Thyroid gland (tissue), 4 donors: ENCODE measurements at regions not wholly inside any gene's neighbourhood (a gene's known extent, or its start where the extent isn't known, plus 50 kb on each side); places are given as distances from the start of the nearest gene placed in this dataset.

Experiments used
- DNase-seq, 2 donors: peaks; one replicate each; pipeline ENCODE4 v3.0.0-alpha.2; 2019
- H3K27ac ChIP-seq, 3 donors: fragments of 200-600 bp; sonication (generic); 1 replicate in 2 of 3; 2 replicates in 1 of 3; pipeline ENCODE4 v1.5.1; 2016 to 2019; ENCODE audit warnings: mild to moderate bottlenecking in 1 of 3, moderate library complexity in 1 of 3
- H3K27me3 ChIP-seq: fragments of 200-600 bp; sonication (generic); one replicate; pipeline ENCODE4 v1.5.1; 2019
- H3K36me3 ChIP-seq, 2 donors: fragments of 200-600 bp; sonication (generic); one replicate each; pipeline ENCODE4 v1.5.1; 2016 to 2019
- H3K4me1 ChIP-seq, 2 donors: fragments of 200-600 bp; sonication (generic); one replicate each; pipeline ENCODE4 v1.5.1; 2017 to 2019
- H3K4me3 ChIP-seq, 3 donors: fragments of 200-600 bp; sonication (generic); replicated peaks in 1 of 3; 1 replicate in 2 of 3; 2 replicates in 1 of 3; pipeline ENCODE4 v1.5.1; 2016; ENCODE audit warnings: mild to moderate bottlenecking in 1 of 3
- H3K9me3 ChIP-seq: fragments of 200-600 bp; sonication (generic); one replicate; pipeline ENCODE4 v1.5.1; 2017
- POLR2A ChIP-seq, 2 donors: fragments of 450-650 bp; IDR thresholded peaks; one replicate each; pipeline ENCODE4 v1.6.1; 2017; ENCODE audit warnings: antibody characterized with exemption in 2 of 2, mild to moderate bottlenecking in 2 of 2, moderate library complexity in 1 of 2
- WGBS, 2 donors: methylation state at CpG; one replicate each; pipeline ENCODE4 v1.1.5; 2017; 5-methylcytosine and 5-hydroxymethylcytosine counted together
- intact Hi-C: fragments of 100-400 bp; cut with DNase I; formaldehyde crosslinking; loops from one replicate; pipeline ENCODE4 v1.15.1; 2023
- TF ChIP-seq, protein P1 (sequence below), 6 experiments: fragments of 200-600 bp in 3 of 6; fragments of 450-650 bp in 3 of 6; sonication (generic) in 3 of 6; IDR thresholded peaks; one replicate each; pipeline ENCODE4 v1.5.1; 2016 to 2019; ENCODE audit warnings: antibody characterized with exemption in 6 of 6, mild to moderate bottlenecking in 2 of 6, inconsistent platforms in 1 of 6, moderate library complexity in 1 of 6

DNA sequence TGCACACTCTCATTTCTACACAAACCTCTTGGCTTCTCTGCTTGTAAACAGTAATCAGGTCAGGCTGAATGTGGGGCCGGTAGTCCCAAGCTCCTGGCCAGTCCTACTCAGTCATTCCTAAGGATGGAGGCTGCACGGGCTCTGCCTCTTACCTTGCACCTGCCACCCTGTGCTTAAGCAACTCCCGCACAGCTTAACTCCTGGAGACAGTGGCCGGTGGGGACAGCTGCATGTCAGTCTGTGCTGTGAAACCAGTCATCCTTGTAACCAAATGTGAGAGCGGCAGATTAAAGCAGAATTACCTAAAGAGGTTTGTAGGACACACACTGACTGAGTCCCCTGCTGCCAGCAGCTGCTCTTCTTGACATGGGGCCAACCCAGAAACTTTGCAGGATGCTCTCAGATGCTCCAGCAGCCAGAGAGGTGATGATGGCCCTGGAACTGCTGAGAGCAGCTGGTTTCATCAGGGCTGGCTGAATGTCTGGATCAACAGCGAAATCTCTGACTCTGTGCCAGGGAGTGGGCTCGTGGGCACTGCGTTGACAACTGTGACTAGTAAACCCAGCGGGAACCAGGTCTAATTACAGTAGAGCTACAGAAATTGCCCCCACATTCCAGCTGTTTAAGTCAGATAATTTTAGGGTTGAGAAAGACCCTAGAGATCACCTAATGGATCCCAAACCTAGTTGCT is 123.7 kb downstream of the ANAPC4 start:
- WGBS, 2 donors: 46 to 51% methylated on average over 9 of the region's 9 CpGs
- H3K27me3 ChIP-seq: no peaks in the 10 kb centered on the region

GRCh38 chr4:25502115-25502514 is 125.1 kb downstream of the ANAPC4 start:
- no peak for DNase-seq
- intact Hi-C loops: no loop called here
- H3K9me3 ChIP-seq: no peaks in the 10 kb centered on the region
- no peak overlapping the region for H3K27ac ChIP-seq
- no peak overlapping the region for H3K4me3 ChIP-seq
- H3K36me3 ChIP-seq: no peaks in the 10 kb centered on the region
- H3K27me3 ChIP-seq: no peaks in the 10 kb centered on the region
- 88 to 94% methylated on average over 4 of the region's 4 CpGs for WGBS, 2 donors
- TF ChIP-seq, protein P1, sequence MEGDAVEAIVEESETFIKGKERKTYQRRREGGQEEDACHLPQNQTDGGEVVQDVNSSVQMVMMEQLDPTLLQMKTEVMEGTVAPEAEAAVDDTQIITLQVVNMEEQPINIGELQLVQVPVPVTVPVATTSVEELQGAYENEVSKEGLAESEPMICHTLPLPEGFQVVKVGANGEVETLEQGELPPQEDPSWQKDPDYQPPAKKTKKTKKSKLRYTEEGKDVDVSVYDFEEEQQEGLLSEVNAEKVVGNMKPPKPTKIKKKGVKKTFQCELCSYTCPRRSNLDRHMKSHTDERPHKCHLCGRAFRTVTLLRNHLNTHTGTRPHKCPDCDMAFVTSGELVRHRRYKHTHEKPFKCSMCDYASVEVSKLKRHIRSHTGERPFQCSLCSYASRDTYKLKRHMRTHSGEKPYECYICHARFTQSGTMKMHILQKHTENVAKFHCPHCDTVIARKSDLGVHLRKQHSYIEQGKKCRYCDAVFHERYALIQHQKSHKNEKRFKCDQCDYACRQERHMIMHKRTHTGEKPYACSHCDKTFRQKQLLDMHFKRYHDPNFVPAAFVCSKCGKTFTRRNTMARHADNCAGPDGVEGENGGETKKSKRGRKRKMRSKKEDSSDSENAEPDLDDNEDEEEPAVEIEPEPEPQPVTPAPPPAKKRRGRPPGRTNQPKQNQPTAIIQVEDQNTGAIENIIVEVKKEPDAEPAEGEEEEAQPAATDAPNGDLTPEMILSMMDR (IDR thresholded peaks at IDR 0.05): no peak
- no peak for TF ChIP-seq POLR2A (IDR thresholded peaks at IDR 0.05)
- H3K4me1 ChIP-seq: no peaks in the 10 kb centered on the region

More for the DNA sequence above, 123.7 kb downstream of the ANAPC4 start:
- Histone ChIP-seq H3K4me3 (no peak overlapping the region), H3K36me3 (no peaks in the 10 kb centered on the region), H3K27ac (no peak overlapping the region), H3K9me3 (no peaks in the 10 kb centered on the region), H3K4me1 (no peaks in the 10 kb centered on the region)
- intact Hi-C loops: no loop called here
- TF ChIP-seq, protein P1 (IDR thresholded peaks at IDR 0.05): no peak
- TF ChIP-seq POLR2A (IDR thresholded peaks at IDR 0.05): no peak
- no peak for DNase-seq

DNA sequence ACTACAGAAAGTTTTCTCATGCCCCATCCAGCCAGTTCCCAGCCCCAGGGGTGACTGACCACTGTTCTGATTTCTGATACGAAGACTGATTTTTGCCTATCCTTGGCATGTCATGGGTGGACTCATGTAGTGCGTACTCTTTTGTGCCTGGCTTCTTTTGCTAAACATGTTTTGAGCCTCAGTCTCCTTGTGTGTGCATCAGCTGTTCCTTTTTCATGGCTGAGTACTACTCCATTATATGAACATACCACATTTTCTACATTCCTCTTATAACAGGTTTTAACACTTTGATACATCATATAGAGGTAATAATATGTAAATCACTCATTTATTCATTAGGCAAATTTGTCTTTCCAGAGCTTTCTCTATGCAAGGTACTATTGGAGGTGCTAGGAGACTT is 126.7 kb downstream of the ANAPC4 start:
- 100% methylated on average over 2 of the region's 2 CpGs for WGBS, 2 donors
- Histone ChIP-seq H3K4me3 (no peak overlapping the region), H3K9me3 (no peaks in the 10 kb centered on the region), H3K27me3 (no peaks in the 10 kb centered on the region), H3K36me3 (no peaks in the 10 kb centered on the region), H3K4me1 (no peaks in the 10 kb centered on the region), H3K27ac (no peak overlapping the region)
- TF ChIP-seq, protein P1 (IDR thresholded peaks at IDR 0.05): no peak
- no peak for TF ChIP-seq POLR2A (IDR thresholded peaks at IDR 0.05)
- intact Hi-C loops: no loop called here
- no peak for DNase-seq

- Histone ChIP-seq H3K27me3 (no peaks in the 10 kb centered on the region), H3K4me1 (no peaks in the 10 kb centered on the region), H3K27ac (no peak overlapping the region), H3K36me3 (no peaks in the 10 kb centered on the region), H3K9me3 (no peaks in the 10 kb centered on the region), H3K4me3 (no peak overlapping the region)
- intact Hi-C loops: no loop called here
- TF ChIP-seq, protein P1 (IDR thresholded peaks at IDR 0.05): no peak
- TF ChIP-seq POLR2A (IDR thresholded peaks at IDR 0.05): no peak
- DNase-seq: no peak
- WGBS, 2 donors: 97 to 98% methylated on average over 38 to 69 of the region's 74 CpGs
These were observed 128.0 kb downstream of the ANAPC4 start for GRCh38 chr4:25504932-25505636.

GRCh38 chr4:25505637-25505991 is 128.6 kb downstream of the ANAPC4 start:
- Histone ChIP-seq H3K9me3 (no peaks in the 10 kb centered on the region), H3K4me1 (no peaks in the 10 kb centered on the region), H3K27me3 (no peaks in the 10 kb centered on the region), H3K4me3 (no peak overlapping the region), H3K27ac (no peak overlapping the region), H3K36me3 (no peaks in the 10 kb centered on the region)
- WGBS, 2 donors: 97 to 98% methylated on average over 17 to 22 of the region's 23 CpGs
- TF ChIP-seq, protein P1 (IDR thresholded peaks at IDR 0.05): no peak
- no peak for TF ChIP-seq POLR2A (IDR thresholded peaks at IDR 0.05)
- no peak for DNase-seq
- intact Hi-C loops: no loop called here
